CD8-positive, alpha-beta memory T cell (primary cell): ENCODE measurements at regions not wholly inside any gene's neighbourhood (a gene's known extent, or its start where the extent isn't known, plus 50 kb on each side); places are given as distances from the start of the nearest gene placed in this dataset.
A peak's percentile ranks its signal among the peaks of the same experiment; 100 is the strongest.

Source experiments
- CTCF ChIA-PET: fragments of 350-600 bp; sonication (Branson Sonifier 250); formaldehyde crosslinking; loops from one replicate; lab custom pipeline; 2021; ENCODE audit warnings: antibody characterized with exemption; lab: Charles Lee
- POLR2A ChIA-PET: fragments of 350-600 bp; sonication (Branson Sonifier 250); formaldehyde crosslinking; loops from one replicate; lab custom pipeline; 2021; ENCODE audit warnings: antibody characterized with exemption; lab: Charles Lee
- DNase-seq, 5 donors: peaks; one replicate each; pipeline versions ENCODE4 v3.0.0 to v3.0.0-alpha.2; 2020 to 2022; ENCODE audit warnings: mixed read lengths in 1 of 5
- H3K27ac ChIP-seq: one replicate; pipeline ENCODE4 v1.7.0; 2013; ENCODE audit warnings: low read depth, mild to moderate bottlenecking, low read length, moderate library complexity
- H3K27me3 ChIP-seq: 2 replicates; pipeline ENCODE4 v1.7.0; 2013; ENCODE audit warnings: low read length, mild to moderate bottlenecking; ENCODE audit not compliant: insufficient read depth, poor library complexity, severe bottlenecking
- H3K36me3 ChIP-seq: 2 replicates; pipeline ENCODE4 v1.7.0; 2013; ENCODE audit warnings: mild to moderate bottlenecking, low read length, moderate library complexity; ENCODE audit not compliant: insufficient read depth
- H3K4me1 ChIP-seq: 2 replicates; pipeline ENCODE4 v1.7.0; 2013; ENCODE audit warnings: mild to moderate bottlenecking, low read length, moderate library complexity; ENCODE audit not compliant: insufficient read depth
- H3K4me3 ChIP-seq: 2 replicates; pipeline ENCODE4 v1.7.0; 2013; ENCODE audit warnings: mild to moderate bottlenecking, low read length
- H3K9me3 ChIP-seq: 2 replicates; pipeline ENCODE4 v1.7.0; 2013; ENCODE audit warnings: mild to moderate bottlenecking, low read length
- H3K27ac Mint-ChIP-seq, 8 donors: one replicate each; pipeline ENCODE4 v1.8.0; 2020 to 2021; ENCODE audit warnings: mixed read lengths in 8 of 8, mild to moderate bottlenecking in 6 of 8, inconsistent platforms in 3 of 8, moderate library complexity in 3 of 8
- H3K27me3 Mint-ChIP-seq, 2 donors: one replicate each; pipeline ENCODE4 v1.8.0; 2020 to 2021; ENCODE audit warnings: mixed read lengths in 2 of 2, mild to moderate bottlenecking in 1 of 2, moderate library complexity in 1 of 2
- H3K36me3 Mint-ChIP-seq, 3 donors: one replicate each; pipeline ENCODE4 v1.8.0; 2020 to 2021; ENCODE audit warnings: mixed read lengths in 3 of 3, inconsistent platforms in 1 of 3, mild to moderate bottlenecking in 1 of 3
- H3K4me1 Mint-ChIP-seq, 3 donors: one replicate each; pipeline ENCODE4 v1.8.0; 2020 to 2021; ENCODE audit warnings: mixed read lengths in 3 of 3, inconsistent platforms in 1 of 3, mild to moderate bottlenecking in 1 of 3
- H3K4me3 Mint-ChIP-seq, 7 donors: one replicate each; pipeline ENCODE4 v1.8.0; 2020 to 2021; ENCODE audit warnings: mixed read lengths in 7 of 7, mild to moderate bottlenecking in 6 of 7, moderate library complexity in 4 of 7, inconsistent platforms in 2 of 7
- H3K9me3 Mint-ChIP-seq, 5 donors: one replicate each; pipeline ENCODE4 v1.8.0; 2020 to 2022; ENCODE audit warnings: mixed read lengths in 5 of 5, mild to moderate bottlenecking in 3 of 5, moderate library complexity in 2 of 5, inconsistent platforms in 1 of 5

- Mint-ChIP-seq H3K4me3 (no peak overlapping the region), H3K36me3 (peaks cover 0 to 2% (median 0%) of the 10 kb centered on the region in 3 donors), H3K27ac (peak overlapping the region in 1 of 8 donors; percentile 24), H3K27me3 (peaks cover 25 to 39% of the 10 kb centered on the region in 2 donors), H3K9me3 (no peaks in the 10 kb centered on the region), H3K4me1 (no peaks in the 10 kb centered on the region)
- CTCF ChIA-PET = no interaction called here
- Histone ChIP-seq H3K36me3 (no peaks in the 10 kb centered on the region), H3K4me3 (no peak overlapping the region), H3K9me3 (no peaks in the 10 kb centered on the region), H3K27me3 (no peaks in the 10 kb centered on the region), H3K4me1 (no peaks in the 10 kb centered on the region), H3K27ac (no peak overlapping the region)
- no peak for DNase-seq
- POLR2A ChIA-PET = no interaction called here
Observed at GRCh38 chr5:141788296-141788970, 89.8 kb downstream of the PCDH1 start.

GRCh38 chr5:141787376-141787775 is 90.8 kb downstream of the PCDH1 start:
- no peaks in the 10 kb centered on the region for H3K4me1 ChIP-seq
- no peak overlapping the region for H3K4me3 ChIP-seq
- Mint-ChIP-seq H3K27ac (no peak overlapping the region), H3K4me1 (no peaks in the 10 kb centered on the region), H3K36me3 (no peaks in the 10 kb centered on the region), H3K4me3 (no peak overlapping the region), H3K27me3 (peaks cover 23 to 41% of the 10 kb centered on the region in 2 donors), H3K9me3 (no peaks in the 10 kb centered on the region)
- H3K36me3 ChIP-seq = no peaks in the 10 kb centered on the region
- no peak for DNase-seq
- H3K9me3 ChIP-seq = no peaks in the 10 kb centered on the region
- ChIA-PET CTCF (interaction anchor here (0.5 kb wide), 1 partner anchor 19 kb away, joined by 3 read pairs; no protein-coding TSS in a partner anchor), POLR2A (no interaction called here)
- no peaks in the 10 kb centered on the region for H3K27me3 ChIP-seq
- H3K27ac ChIP-seq = no peak overlapping the region

- Mint-ChIP-seq H3K27me3 (peaks cover 21 to 40% of the 10 kb centered on the region in 2 donors), H3K4me1 (no peaks in the 10 kb centered on the region), H3K27ac (no peak overlapping the region), H3K36me3 (no peaks in the 10 kb centered on the region), H3K4me3 (no peak overlapping the region), H3K9me3 (no peaks in the 10 kb centered on the region)
- ChIA-PET CTCF (interaction anchor here (0.9 to 1.3 kb wide), 3 partner anchors 14 to 94 kb away, joined by 3 to 4 read pairs (median 3); no protein-coding TSS in a partner anchor), POLR2A (no interaction called here)
- H3K27ac ChIP-seq = no peak overlapping the region
- H3K4me1 ChIP-seq = no peaks in the 10 kb centered on the region
- no peak for DNase-seq
- H3K9me3 ChIP-seq = no peaks in the 10 kb centered on the region
- H3K36me3 ChIP-seq = no peaks in the 10 kb centered on the region
- no peak overlapping the region for H3K4me3 ChIP-seq
- no peaks in the 10 kb centered on the region for H3K27me3 ChIP-seq
Observed at GRCh38 chr5:141786700-141787099, 91.5 kb downstream of the PCDH1 start.

- Histone ChIP-seq H3K4me3 (no peak overlapping the region), H3K36me3 (no peaks in the 10 kb centered on the region), H3K4me1 (no peaks in the 10 kb centered on the region), H3K27ac (no peak overlapping the region), H3K9me3 (no peaks in the 10 kb centered on the region), H3K27me3 (no peaks in the 10 kb centered on the region)
- no peaks in the 10 kb centered on the region for H3K36me3 Mint-ChIP-seq
- ChIA-PET CTCF (interaction anchor here (0.9 to 1.6 kb wide), 4 partner anchors 13 to 93 kb away, joined by 3 to 4 read pairs (median 4); no protein-coding TSS in a partner anchor), POLR2A (no interaction called here)
- H3K4me3 Mint-ChIP-seq = no peak overlapping the region
- H3K9me3 Mint-ChIP-seq = no peaks in the 10 kb centered on the region
- no peak overlapping the region for H3K27ac Mint-ChIP-seq
- H3K4me1 Mint-ChIP-seq = no peaks in the 10 kb centered on the region
- peaks cover 20 to 44% of the 10 kb centered on the region in 2 donors for H3K27me3 Mint-ChIP-seq
- no peak for DNase-seq
Observed at GRCh38 chr5:141785711-141786110, 92.5 kb downstream of the PCDH1 start.

GRCh38 chr5:141785135-141785534 is 93.1 kb downstream of the PCDH1 start:
- H3K9me3 Mint-ChIP-seq = no peaks in the 10 kb centered on the region
- no peak overlapping the region for H3K27ac Mint-ChIP-seq
- no peak overlapping the region for H3K4me3 Mint-ChIP-seq
- H3K36me3 ChIP-seq = no peaks in the 10 kb centered on the region
- H3K27ac ChIP-seq = no peak overlapping the region
- H3K4me3 ChIP-seq = no peak overlapping the region
- no peaks in the 10 kb centered on the region for H3K4me1 Mint-ChIP-seq
- no peak for DNase-seq
- peaks cover 20 to 44% of the 10 kb centered on the region in 2 donors for H3K27me3 Mint-ChIP-seq
- H3K36me3 Mint-ChIP-seq = no peaks in the 10 kb centered on the region
- H3K27me3 ChIP-seq = no peaks in the 10 kb centered on the region
- no peaks in the 10 kb centered on the region for H3K9me3 ChIP-seq
- POLR2A ChIA-PET = no interaction called here
- CTCF ChIA-PET = interaction anchor here (1.0 to 1.6 kb wide), 3 partner anchors 23 to 42 kb away, joined by 3 to 4 read pairs (median 3); no protein-coding TSS in a partner anchor
- no peaks in the 10 kb centered on the region for H3K4me1 ChIP-seq

GRCh38 chr5:141784529-141784928 is 93.7 kb downstream of the PCDH1 start:
- Histone ChIP-seq H3K4me1 (no peaks in the 10 kb centered on the region), H3K9me3 (no peaks in the 10 kb centered on the region), H3K4me3 (no peak overlapping the region), H3K27me3 (no peaks in the 10 kb centered on the region), H3K27ac (no peak overlapping the region), H3K36me3 (no peaks in the 10 kb centered on the region)
- H3K27me3 Mint-ChIP-seq = peaks cover 18 to 43% of the 10 kb centered on the region in 2 donors
- CTCF ChIA-PET = interaction anchor here (1.0 to 1.6 kb wide), 3 partner anchors 24 to 41 kb away, joined by 3 to 4 read pairs (median 3); no protein-coding TSS in a partner anchor
- H3K27ac Mint-ChIP-seq = no peak overlapping the region
- POLR2A ChIA-PET = no interaction called here
- H3K36me3 Mint-ChIP-seq = no peaks in the 10 kb centered on the region
- DNase-seq = no peak
- no peak overlapping the region for H3K4me3 Mint-ChIP-seq
- no peaks in the 10 kb centered on the region for H3K4me1 Mint-ChIP-seq
- no peaks in the 10 kb centered on the region for H3K9me3 Mint-ChIP-seq

GRCh38 chr5:141783947-141784296 is 94.3 kb downstream of the PCDH1 start:
- Mint-ChIP-seq H3K27me3 (peaks cover 14 to 38% of the 10 kb centered on the region in 2 donors), H3K9me3 (no peaks in the 10 kb centered on the region), H3K36me3 (no peaks in the 10 kb centered on the region), H3K4me1 (no peaks in the 10 kb centered on the region), H3K4me3 (no peak overlapping the region), H3K27ac (no peak overlapping the region)
- Histone ChIP-seq H3K36me3 (no peaks in the 10 kb centered on the region), H3K4me1 (no peaks in the 10 kb centered on the region), H3K27ac (no peak overlapping the region), H3K27me3 (no peaks in the 10 kb centered on the region), H3K4me3 (no peak overlapping the region), H3K9me3 (no peaks in the 10 kb centered on the region)
- ChIA-PET CTCF (interaction anchor here (1.0 kb wide), 1 partner anchor 42 kb away, joined by 3 read pairs; no protein-coding TSS in a partner anchor), POLR2A (no interaction called here)
- no peak for DNase-seq

GRCh38 chr5:141783005-141783946 is 94.9 kb downstream of the PCDH1 start:
- Mint-ChIP-seq H3K9me3 (no peaks in the 10 kb centered on the region), H3K27me3 (peaks cover 10 to 37% of the 10 kb centered on the region in 2 donors), H3K27ac (no peak overlapping the region), H3K4me1 (no peaks in the 10 kb centered on the region), H3K4me3 (no peak overlapping the region), H3K36me3 (no peaks in the 10 kb centered on the region)
- ChIA-PET CTCF (interaction anchor here (1.0 kb wide), 1 partner anchor 42 kb away, joined by 3 read pairs; no protein-coding TSS in a partner anchor), POLR2A (no interaction called here)
- Histone ChIP-seq H3K9me3 (no peaks in the 10 kb centered on the region), H3K4me1 (no peaks in the 10 kb centered on the region), H3K36me3 (no peaks in the 10 kb centered on the region), H3K27me3 (no peaks in the 10 kb centered on the region), H3K4me3 (no peak overlapping the region), H3K27ac (no peak overlapping the region)
- no peak for DNase-seq
